ENCODE measurements at regions not wholly inside any gene's neighbourhood (a gene's known extent, or its start where the extent isn't known, plus 50 kb on each side); places are given as distances from the start of the nearest gene placed in this dataset.

DNA sequence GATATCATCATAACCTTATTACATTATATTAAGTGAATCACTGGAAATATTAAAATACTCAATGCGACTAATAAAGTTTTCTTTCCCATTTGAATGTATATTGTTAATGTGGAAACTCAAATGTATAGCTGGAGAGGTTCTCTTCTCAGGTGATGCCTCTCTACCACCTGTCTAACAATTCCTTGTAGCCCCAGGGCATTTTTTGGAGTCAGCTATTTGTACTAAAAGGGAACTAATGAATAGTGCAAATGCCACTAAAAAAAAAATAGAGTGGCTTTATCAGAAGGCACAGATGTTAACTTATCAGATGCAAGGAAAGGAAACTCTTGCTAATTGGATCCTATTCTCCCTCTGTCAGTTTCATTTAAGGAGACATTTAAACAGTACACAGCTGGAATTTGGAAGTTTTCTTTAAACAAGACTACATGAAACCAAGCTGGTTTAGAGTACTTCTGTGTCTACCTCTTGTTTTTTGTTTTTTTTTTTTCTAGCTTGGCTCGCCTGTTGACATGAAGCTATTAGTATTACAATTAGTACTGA lies 897.0 kb upstream of the SLC35B3 start:
- TF ChIP-seq CTCF (IDR thresholded peaks at IDR 0.05; ENCODE audit: extremely low read depth in 1 of 2, insufficient read depth in 1 of 2, low read depth in 1 of 2, low read length in 2 of 2) = no peak
- TF ChIP-seq POLR2AphosphoS5 (IDR thresholded peaks at IDR 0.05; ENCODE audit: insufficient read depth, low read depth, low read length) = no peak
